NCI-H2196 (cell line): ENCODE measurements at regions not wholly inside any gene's neighbourhood (a gene's known extent, or its start where the extent isn't known, plus 50 kb on each side); places are given as distances from the start of the nearest gene placed in this dataset.

Source experiments
- DNase-seq: peaks from one replicate; lab custom pipeline; 2025; ENCODE audit not compliant: unreplicated experiment; lab: John Stamatoyannopoulos, UW

DNA sequence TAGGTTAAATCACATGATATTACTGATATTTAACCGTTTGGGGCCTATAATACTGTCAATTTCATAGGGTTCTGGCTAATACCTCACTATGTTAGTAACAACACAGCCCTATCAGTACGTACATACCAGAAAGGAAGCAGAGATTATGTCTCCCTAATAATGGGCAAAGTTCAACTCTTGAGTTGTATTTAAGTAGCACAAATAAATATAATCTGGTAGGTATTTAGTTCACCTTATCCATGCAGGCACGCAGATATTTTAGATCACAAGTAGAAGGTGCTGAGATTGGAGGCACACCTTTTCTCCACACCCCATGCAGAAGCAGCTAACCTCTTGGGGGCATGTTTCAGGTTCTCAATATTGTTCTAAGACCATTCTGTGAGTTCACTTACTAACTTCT is 118.9 kb downstream of the IRS1 start:
- no peak for DNase-seq

DNA sequence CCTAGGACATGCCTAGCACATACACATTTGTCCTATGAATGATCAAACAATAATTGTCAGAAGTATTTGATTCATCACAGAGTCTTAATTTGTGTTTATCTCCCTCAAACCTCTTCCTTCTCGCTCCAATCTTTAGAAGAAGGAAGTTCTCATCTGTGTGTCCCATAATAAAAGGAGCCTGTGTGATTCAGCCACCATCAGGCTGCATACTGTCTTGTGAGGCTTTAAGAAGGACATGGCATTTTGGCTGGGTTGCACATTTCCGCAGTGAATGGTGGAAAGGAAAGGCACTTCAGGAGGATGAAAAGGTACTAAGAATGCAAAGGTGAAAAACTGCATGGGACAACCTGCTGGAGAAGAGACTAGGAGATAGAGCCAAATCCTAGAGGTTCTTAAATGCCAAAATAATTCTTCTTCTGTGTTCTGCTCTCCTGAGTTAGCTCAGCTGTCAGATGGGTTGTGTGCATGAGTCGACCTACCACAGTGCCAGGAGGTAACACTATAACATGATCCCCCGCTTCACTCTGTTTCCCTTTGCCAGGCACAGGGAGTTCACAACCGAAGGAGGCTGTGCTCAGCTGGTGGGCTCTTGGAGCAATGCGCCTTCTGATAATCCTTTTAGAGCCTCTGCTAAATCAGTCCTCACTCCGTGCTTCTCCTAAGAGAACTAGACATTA is 120.1 kb downstream of the IRS1 start:
- no peak for DNase-seq

DNA sequence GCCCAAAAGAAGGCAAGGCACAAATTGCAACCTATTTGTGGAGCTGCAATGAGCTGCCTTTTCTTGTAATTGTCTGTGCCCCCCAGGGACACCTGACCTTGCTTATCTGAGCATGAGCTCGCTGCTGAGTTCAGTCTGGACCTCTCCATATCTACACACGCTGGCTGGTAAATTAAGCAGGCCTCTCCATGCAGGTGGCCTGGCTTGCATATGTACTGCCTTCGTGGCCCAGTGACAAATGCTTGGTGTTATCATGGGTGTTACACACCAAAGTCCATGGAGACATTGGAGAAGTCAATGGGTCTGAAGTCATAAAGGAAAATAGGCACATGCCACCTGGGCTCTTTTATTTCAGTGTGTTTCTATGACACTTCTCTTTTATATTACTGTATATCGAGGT is 121.2 kb downstream of the IRS1 start:
- DNase-seq, result no peak

DNA sequence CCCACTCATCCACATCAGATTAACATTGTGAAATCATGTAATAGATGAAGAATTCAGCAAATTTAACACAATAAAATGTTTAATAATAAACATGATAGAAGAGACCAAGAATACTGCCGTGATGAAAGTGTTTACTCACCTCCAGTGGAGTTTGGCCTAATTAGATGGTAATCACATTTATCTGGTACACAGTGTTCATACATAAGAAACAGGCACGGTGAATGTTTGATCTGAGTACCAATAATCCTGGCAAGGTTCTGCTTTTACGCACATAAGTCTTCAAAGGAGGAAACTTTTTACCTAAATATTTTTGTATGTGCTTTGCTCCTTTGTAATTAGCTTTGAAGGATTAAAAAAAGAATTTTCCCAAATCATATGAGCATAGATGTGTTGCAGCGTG is 122.5 kb downstream of the IRS1 start:
- DNase-seq, result no peak

DNA sequence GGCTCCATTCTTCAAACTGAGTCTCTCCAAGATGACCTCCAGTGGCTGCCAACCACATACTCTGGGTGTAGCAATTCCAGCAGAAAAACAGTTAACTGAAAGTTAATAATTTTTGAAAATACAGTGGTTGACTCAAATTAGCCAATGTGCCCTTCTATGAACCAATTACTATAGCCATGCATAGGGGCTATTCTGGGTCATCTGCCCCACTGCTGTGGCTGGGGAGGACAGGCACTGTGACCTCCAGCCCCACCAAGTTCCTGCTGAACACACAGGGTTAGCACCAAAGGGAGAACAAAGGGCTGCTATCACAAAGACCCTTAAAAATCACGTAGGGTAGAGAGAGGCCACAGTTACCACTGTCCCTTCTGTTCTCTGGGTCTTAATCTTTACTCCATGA is 123.0 kb downstream of the IRS1 start:
- no peak for DNase-seq

DNA sequence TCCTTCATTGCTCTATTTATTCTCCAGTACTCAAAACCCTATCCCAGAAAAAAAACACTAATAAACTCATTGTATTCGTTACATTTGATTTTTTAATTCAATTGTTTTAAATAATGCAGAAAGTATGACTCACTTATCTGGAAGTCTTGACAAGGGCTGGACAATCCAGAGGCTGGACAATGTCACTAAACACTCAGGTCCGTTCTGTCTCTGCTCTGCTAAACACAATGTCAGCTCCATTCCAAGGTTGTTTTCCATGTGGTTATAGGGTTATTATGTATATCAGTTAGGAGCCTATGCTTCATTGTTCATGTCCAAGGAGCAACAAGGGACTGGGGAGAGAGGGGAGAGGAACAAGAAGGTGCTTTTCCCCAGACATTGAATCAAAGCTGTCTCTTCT is 125.5 kb downstream of the IRS1 start:
- no peak for DNase-seq

DNA sequence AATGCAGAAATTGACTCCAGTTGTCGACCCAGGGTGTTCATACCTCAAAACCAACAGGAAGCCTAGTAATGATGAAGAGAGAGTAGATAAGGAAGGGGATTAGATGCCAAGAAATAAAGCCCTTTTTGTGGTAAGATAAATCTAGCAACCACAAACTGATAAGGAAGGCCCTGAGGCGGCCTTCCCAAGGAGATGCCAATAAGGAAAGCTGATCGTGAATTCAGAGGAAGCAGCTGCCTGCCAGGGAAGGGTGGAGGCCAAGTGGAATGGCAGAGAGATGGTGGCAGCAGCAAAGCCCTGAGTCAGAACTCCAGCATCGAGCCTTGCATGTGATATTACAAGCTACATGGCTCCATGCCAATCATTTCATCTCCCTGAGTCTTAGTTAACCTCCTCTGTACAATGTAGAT is 126.3 kb downstream of the IRS1 start:
- DNase-seq, result no peak

DNA sequence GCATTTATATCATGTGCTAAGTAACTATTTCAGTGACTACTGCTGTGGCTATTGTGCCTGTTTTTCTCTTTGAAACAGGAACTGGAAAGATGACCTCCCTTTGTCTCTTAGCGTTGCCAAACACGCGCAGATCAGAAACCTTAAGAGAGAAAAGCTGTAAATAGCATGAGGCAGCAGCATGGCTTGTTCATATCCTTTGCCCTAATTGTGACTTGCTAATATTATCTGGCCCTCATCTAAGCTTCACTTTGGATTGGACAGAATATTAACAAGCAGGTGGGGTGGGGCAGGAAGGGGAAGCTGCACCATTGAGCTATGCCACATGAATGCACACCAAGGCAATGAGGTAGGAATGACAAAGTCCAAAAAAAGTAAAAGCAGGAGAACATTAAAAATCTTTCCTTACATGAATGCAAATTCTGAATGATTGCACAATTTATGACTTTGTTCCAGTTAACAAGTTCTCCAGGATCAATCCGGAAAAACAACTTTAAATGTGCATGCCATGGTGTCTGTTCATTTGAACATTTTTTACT is 128.4 kb downstream of the IRS1 start:
- DNase-seq, result no peak

DNA sequence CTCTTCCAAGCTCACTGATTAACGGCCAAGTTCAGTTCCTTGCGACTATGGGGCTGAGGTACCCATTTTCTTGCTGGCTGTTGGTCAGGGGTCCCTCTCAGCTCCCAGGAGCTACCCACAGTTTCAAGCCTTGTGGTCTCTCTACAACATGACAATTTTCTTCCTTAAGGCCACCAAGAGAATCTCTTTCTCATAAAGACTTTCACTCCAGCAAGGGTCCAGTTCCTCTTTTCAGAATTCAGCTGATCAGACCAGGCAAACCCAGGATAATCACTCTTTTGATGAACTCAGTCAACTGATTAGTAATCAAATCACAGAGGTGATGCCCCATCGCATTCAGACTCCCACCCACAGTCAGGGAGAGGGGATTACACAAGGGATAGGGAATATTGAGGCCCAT is 129.7 kb downstream of the IRS1 start:
- no peak for DNase-seq

DNA sequence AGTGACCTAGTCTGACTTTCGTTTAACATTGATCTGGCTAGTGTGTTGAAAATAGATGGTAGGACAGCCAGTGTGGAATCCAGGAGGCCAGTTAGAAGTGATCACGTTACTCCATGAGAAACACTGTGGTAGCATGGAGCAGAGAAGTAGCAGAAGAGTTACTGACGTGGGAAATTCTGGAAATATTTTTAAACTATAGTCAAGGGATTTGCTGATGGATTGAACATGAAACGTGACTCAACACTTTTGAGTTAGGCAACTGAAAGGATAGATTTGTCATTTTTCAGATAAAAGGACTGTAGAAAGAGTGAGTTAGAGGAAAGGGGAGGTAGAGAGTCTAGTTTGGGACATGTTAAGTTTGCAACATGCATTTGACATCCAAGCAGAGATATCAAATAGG is 130.4 kb downstream of the IRS1 start:
- DNase-seq, result no peak

DNA sequence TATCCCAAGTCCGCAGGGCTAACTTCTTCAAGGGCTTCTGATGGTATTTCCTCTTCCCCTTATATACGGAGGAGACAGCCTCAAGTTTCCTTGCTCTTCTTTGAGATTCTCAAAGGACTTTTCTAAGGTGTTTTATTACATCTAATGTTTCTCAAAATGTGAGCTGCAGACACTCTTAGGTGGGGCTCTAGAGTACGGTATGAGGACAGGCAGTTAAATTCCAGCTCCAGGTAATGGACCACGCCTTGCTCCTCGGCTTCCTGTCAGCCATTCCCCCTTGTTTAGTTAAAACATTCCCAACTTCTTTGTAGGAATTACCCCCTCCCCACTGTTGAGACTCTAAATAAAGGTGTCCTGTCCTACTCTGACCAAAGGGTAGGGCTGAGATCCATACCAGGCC is 131.9 kb downstream of the IRS1 start:
- DNase-seq, result no peak

DNA sequence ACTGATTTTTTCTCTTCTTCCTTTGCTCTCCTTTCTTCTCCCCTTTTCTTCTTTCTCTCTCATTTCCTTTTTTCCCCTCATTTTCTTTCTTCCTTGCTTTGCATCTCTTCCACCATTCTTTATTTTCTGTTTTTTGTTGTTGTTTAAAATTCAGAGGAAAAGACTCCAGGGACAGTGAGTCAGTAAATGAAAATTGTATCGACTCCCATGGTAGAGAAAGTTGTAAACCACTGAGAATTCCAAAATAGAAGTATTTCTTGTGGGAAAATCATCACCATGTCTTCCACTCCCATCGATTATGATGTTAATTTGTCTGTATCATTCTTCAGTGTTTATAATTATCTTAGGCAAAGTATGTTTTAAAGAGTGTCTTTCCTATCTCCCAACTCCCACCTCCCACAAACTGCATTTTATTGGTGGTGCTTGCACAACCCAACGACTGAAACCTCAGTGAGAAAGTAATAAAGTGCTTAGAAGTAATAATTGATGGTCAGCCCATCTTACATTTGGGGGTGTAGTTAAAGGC is 134.3 kb downstream of the IRS1 start:
- no peak for DNase-seq

DNA sequence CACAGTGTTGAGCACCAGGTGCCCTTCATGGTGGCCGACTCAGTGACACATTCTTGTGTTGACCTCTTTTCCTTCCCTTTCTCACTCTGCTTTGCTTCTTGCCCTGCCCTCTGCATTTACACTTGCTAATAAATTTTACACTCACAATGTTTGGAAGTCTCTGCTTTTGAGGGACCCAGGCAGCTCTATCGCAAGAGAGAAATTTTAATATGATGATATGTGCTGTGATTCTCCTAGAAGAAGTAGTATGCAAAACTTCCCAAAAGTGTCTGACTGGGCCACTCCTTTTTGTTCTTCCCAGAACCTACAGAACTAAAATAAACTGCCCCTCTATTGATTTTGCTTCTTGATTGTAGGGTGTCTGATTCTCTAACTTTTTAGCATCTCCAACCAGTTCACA is 135.0 kb downstream of the IRS1 start:
- DNase-seq, result no peak

DNA sequence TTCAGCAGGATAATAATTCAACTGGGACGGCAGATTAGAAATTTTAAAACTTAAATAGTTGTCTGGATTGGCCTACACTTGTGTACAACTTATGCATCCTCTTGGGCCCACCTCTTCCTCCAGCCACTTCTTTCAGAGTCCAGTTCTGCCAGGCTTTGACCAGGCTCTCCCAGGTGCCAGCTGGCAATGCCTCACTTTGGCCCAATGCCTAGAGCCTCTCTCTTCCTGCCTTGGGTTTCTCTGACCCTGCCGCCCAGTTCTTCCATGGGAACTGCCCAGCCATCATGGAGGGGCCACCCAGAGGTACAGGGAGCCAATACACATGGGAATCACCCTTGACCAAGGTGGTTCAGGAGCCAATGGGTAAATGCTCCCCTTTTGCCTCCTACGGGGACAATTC is 135.5 kb downstream of the IRS1 start:
- no peak for DNase-seq

DNA sequence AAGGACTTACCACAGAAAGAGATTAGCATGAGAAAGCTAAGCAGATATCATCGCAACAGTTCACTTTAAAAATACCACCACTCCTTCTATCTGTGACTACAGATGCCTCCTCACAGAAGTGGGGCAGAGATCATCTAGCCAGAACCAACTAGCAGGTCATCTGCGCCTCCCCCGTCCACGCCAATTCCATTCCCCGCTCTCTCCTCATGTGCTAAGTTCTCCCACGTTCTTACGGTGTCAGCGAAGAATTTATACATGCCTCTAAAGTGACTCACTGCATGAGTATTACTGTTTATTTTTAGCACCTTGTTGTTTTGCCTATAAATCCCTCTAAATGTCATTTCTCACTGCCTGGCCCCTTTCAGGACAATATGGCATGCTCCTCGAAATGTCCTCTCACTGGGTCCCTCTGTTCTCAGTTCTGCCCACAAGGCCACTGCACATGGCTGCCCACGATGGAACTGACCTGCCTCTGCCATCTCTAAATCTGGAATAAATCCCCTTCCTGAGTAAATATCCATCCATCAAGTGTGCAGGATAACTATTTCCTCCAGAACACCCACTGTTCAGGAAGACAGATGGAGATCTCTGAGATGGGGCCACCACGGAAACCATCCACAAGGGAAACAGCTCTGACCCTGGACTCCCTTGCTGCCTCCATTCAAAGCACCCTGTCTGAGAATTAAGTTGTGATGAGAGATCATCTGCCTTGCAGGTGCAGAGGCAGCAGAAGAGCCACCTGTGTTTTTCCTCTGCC is 137.7 kb downstream of the IRS1 start:
- no peak for DNase-seq

DNA sequence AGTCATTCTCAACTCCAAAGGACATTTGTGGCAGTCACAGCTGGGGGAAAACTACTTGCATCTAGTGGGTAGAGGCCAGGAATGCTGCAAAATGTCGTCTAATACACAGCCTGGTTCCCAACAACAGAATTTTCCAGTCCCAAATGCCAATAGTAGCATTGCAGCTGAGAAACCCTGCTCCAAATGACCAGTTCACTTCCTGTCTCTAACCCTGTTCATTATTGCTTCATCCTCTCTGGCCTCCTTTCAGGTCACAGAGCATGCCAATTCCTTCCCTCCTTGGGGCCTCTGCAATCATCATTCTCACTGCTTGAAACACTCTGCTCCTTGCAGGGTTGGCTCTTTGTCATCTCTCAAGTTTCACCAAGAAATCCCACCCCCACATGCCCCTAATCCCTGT is 139.1 kb downstream of the IRS1 start:
- no peak for DNase-seq

DNA sequence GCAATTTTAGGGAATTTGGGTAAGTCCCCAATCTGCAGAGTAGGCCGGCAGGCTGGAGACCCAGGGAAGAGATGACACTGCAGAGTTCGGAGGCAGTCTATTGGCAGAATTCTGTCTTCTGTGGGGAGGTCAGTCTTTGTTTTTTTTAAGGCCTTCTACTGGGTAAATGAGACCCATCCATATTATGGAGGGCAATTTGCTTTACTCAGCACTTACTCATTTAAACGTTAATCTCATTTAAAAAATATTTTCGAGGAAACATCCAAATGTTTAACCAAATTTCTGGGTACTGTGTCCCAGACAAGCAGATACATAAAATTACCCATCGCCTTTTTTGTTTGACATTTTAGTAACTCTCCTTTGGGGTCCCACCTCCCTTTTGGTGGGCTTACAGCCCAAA is 139.5 kb downstream of the IRS1 start:
- no peak for DNase-seq

DNA sequence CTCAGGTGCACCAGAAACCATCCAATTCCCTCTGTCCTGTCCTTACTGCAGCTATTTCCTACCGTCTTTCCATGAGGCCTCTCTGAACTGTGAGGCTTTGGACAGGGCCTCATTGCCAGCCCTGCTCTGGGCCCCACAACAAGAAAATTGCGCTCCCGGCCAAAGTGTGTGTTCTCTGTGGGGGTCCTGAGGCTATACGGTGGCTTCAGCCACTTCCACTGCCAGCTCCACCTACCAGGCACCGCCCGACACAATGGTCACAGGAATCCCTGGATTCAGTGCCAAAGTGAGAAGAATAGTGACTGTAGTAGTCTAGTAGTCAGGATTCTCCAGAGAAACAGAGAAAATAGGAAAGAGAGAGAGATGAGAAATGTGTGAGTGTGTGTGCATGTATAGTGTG is 140.2 kb downstream of the IRS1 start:
- no peak for DNase-seq

DNA sequence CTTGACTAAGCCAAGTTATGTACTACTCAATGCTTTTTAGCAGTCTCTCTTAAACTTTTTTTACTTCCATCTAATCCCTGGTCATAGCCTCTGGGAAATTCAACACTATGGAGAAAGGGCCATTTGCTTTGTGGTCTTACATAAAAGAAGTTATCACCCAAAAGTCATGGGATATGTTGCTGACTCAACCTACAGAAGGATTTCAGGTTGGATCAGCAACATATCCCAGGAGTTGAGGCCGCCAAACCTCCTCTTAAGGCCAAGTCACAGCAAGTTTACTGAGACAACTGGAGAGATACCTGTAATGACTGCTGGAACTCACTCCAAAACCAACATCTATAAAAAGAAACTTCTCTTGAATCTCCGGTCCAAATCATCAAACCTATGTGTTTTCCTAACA is 141.1 kb downstream of the IRS1 start:
- DNase-seq, result no peak

DNA sequence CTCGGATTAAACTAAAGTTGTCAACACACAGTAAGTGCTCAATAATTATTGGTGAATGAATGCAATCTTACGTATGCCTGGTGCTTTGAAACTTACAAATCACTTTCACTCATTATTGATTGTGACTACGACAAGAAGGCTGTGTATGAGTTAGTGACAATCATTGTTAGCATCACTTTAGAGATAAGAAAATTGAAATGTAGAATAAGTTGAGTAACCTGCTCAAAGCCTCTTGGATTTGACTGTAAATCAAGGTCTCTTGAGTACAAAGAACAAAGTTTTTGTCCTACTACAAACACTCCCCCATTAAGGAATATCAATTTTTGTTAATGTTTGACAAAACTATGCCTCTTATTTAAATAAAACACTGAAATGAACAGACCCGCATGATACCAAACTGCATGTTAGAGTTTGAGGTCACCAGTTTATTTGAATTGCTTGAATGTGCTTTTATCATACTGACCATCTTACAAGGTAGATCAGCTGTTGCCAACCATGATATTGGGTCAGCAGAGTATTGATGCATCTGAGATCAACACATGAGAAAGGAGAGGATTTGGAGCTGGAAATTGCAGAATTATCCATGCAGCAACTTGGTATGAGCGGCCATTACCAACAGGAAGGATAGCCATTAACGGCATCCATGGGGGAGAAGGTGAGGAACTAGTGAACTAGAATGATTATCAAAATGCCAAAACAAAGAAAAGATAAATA is 142.1 kb downstream of the IRS1 start:
- no peak for DNase-seq

DNA sequence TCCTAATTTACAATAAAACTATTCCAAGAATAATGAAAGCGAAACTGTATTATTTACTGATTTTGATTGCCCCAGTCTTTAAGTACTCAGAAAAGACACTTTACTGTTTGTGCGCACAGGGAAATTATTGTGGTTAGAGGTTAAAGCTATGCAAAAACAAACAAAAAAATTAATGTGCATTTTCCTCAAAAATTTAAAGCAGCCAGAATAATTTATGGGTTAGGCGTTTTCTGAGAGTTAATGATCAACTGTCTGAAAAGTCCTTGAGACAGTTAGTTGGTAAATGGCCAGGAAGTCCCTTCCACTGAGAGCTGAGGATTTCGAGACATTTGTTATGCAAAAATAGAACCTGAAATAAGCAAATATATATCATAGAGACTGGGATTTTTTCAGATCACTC is 143.3 kb downstream of the IRS1 start:
- no peak for DNase-seq

DNA sequence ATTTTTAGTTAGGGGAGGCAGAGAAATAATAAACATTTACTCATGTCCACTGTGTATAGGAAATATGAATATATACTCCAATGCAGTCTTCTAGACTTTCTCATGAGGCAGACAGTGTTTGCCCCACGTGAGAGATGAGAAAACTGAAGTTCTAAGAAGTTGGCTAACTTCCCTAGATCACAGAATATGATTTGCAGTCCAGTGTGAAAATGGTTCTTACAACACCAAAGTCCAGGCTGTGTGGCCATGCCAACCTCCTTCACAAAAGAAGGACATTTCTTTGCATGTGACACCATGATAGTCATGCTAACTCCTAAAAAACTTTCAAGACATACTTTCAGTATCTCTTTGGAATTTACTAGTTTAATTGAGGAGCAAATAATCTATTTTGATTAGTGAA is 143.7 kb downstream of the IRS1 start:
- no peak for DNase-seq
